Panc1 (cell line): ENCODE measurements at regions not wholly inside any gene's neighbourhood (a gene's known extent, or its start where the extent isn't known, plus 50 kb on each side); places are given as distances from the start of the nearest gene placed in this dataset.

Experiments
- ATAC-seq: fragments of 200-7000 bp; cut with Tn5 transposase; 2 replicates; pipeline ENCODE4 v1.9.1; 2020; ENCODE audit warnings: mild to moderate bottlenecking, moderate library complexity
- BruUV-seq: library from RNA; stranded (reverse); fragments of 400-500 nt; replicated peaks from 2 replicates; lab custom pipeline; 2021; lab: Mats Ljungman, UMichigan
- CTCF ChIA-PET: fragments of 300-600 bp; sonication (Branson Sonifier 250); formaldehyde crosslinking; loops from one replicate; lab custom pipeline; 2022; ENCODE audit warnings: antibody characterized with exemption; lab: Charles Lee
- POLR2A ChIA-PET: fragments of 300-600 bp; sonication (Branson Sonifier 250); formaldehyde crosslinking; loops from one replicate; lab custom pipeline; 2022; ENCODE audit warnings: antibody characterized with exemption; lab: Charles Lee
- DNase-seq: peaks from one replicate; pipeline ENCODE4 v3.0.0-alpha.2; 2010; ENCODE audit warnings: low read depth, low spot score
- H3K27ac ChIP-seq: 2 replicates; pipeline ENCODE4 v1.5.1; 2011; ENCODE audit warnings: mild to moderate bottlenecking, low read length, inconsistent platforms
- H3K27me3 ChIP-seq: fragments of 200-500 bp; sonication (Bioruptor generic); 2 replicates; pipeline ENCODE4 v1.6.0; 2014; ENCODE audit warnings: low read length, inconsistent platforms; ENCODE audit not compliant: control insufficient read depth, insufficient read depth
- H3K36me3 ChIP-seq: fragments of 200-500 bp; sonication (Bioruptor generic); 2 replicates; pipeline ENCODE4 v1.5.1; 2014; ENCODE audit warnings: inconsistent platforms, mild to moderate bottlenecking, low read length, moderate library complexity; ENCODE audit not compliant: control insufficient read depth, insufficient read depth
- H3K4me1 ChIP-seq: 2 replicates; pipeline ENCODE4 v1.5.1; 2011; ENCODE audit warnings: inconsistent platforms, mild to moderate bottlenecking, low read length, moderate library complexity; ENCODE audit not compliant: control insufficient read depth, insufficient read depth
- H3K4me3 ChIP-seq, 2 experiments: 2 replicates each; pipeline ENCODE4 v1.5.1; 2011 to 2012; ENCODE audit warnings: low read depth in 2 of 2, low read length in 2 of 2, mild to moderate bottlenecking in 2 of 2, inconsistent platforms in 1 of 2, moderate library complexity in 1 of 2
- H3K9me3 ChIP-seq: fragments of 200-500 bp; sonication (Bioruptor generic); 2 replicates; pipeline ENCODE4 v1.5.1; 2014; ENCODE audit warnings: low read depth, mild to moderate bottlenecking, inconsistent platforms, low read length, moderate library complexity; ENCODE audit not compliant: control insufficient read depth, insufficient read depth
- POLR2AphosphoS5 ChIP-seq: IDR thresholded peaks from 2 replicates; pipeline ENCODE4 v1.6.1; 2012; ENCODE audit warnings: mild to moderate bottlenecking, low read depth, low read length, moderate library complexity
- REST ChIP-seq, 2 experiments: IDR thresholded peaks; 2 replicates each; pipeline ENCODE4 v1.6.1; 2011 to 2012; ENCODE audit warnings: low read depth in 2 of 2, control low read depth in 1 of 2, low read length in 1 of 2, mild to moderate bottlenecking in 1 of 2, moderate library complexity in 1 of 2; ENCODE audit not compliant: insufficient read depth in 1 of 2
- SIN3A ChIP-seq: IDR thresholded peaks from 2 replicates; pipeline ENCODE4 v1.6.1; 2012; ENCODE audit warnings: low read depth, mild to moderate bottlenecking, low read length, moderate library complexity, borderline replicate concordance; ENCODE audit not compliant: insufficient read depth
- TCF7L2 ChIP-seq: IDR thresholded peaks from 2 replicates; pipeline ENCODE4 v1.6.1; 2011; ENCODE audit warnings: mild to moderate bottlenecking, low read depth, low read length, inconsistent platforms
- in situ Hi-C: cut with HindIII; loops from 2 replicates; pipeline ENCODE4 v1.10.0; 2016; ENCODE audit warnings: low sequenced_read_pairs, low pct_unique_long_range_greater_than_20kb
- intact Hi-C: fragments of 100-400 bp; cut with micrococcal nuclease; formaldehyde crosslinking; loops from one replicate; pipeline ENCODE4 v1.10.0; 2022; ENCODE audit not compliant: unreplicated experiment
- TF ChIP-seq, protein P1 (sequence below): fragments of 450-650 bp; IDR thresholded peaks from 2 replicates; pipeline ENCODE4 v1.5.1; 2017; ENCODE audit warnings: mild to moderate bottlenecking

DNA sequence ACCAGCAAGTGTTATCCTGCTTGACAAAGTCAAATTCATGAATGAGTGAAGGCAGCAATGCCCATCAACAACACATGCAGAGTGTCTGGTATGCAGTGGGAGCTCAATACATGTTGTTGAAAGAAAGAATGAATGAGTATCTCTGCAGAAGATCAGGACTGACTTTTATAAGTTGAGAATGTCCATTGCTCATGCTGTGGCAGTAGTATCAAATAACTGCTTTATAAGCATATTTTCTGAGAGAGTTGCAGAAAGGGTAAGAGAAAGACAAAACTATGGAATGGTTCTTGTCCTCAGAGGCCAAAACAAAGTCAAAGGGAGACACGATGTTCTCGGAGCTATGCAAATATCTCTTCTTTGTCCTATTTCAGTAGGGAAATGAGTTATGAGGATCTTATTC is 288.7 kb downstream of the LMX1A start:
- no peaks in the 10 kb centered on the region for H3K4me1 ChIP-seq
- ChIA-PET POLR2A (no interaction called here), CTCF (no interaction called here)
- BruUV-seq, result no TSS peak
- ATAC-seq (no peak), DNase-seq (no peak)
- TF ChIP-seq TCF7L2 (no peak), POLR2AphosphoS5 (no peak), REST (IDR thresholded peaks at IDR 0.05; ENCODE audit: insufficient read depth in 1 of 2, low read depth in 2 of 2, low read length in 1 of 2) (no peak), SIN3A (no peak)
- TF ChIP-seq, protein P1, sequence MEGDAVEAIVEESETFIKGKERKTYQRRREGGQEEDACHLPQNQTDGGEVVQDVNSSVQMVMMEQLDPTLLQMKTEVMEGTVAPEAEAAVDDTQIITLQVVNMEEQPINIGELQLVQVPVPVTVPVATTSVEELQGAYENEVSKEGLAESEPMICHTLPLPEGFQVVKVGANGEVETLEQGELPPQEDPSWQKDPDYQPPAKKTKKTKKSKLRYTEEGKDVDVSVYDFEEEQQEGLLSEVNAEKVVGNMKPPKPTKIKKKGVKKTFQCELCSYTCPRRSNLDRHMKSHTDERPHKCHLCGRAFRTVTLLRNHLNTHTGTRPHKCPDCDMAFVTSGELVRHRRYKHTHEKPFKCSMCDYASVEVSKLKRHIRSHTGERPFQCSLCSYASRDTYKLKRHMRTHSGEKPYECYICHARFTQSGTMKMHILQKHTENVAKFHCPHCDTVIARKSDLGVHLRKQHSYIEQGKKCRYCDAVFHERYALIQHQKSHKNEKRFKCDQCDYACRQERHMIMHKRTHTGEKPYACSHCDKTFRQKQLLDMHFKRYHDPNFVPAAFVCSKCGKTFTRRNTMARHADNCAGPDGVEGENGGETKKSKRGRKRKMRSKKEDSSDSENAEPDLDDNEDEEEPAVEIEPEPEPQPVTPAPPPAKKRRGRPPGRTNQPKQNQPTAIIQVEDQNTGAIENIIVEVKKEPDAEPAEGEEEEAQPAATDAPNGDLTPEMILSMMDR, result no peak
- in situ Hi-C loops, result no loop called here
- H3K4me3 ChIP-seq, result no peak overlapping the region
- H3K9me3 ChIP-seq, result no peaks in the 10 kb centered on the region
- no peaks in the 10 kb centered on the region; the same call in 1 of the 2 replicates for H3K27me3 ChIP-seq
- intact Hi-C loops, result no loop called here
- no peak overlapping the region for H3K27ac ChIP-seq
- no peaks in the 10 kb centered on the region for H3K36me3 ChIP-seq

DNA sequence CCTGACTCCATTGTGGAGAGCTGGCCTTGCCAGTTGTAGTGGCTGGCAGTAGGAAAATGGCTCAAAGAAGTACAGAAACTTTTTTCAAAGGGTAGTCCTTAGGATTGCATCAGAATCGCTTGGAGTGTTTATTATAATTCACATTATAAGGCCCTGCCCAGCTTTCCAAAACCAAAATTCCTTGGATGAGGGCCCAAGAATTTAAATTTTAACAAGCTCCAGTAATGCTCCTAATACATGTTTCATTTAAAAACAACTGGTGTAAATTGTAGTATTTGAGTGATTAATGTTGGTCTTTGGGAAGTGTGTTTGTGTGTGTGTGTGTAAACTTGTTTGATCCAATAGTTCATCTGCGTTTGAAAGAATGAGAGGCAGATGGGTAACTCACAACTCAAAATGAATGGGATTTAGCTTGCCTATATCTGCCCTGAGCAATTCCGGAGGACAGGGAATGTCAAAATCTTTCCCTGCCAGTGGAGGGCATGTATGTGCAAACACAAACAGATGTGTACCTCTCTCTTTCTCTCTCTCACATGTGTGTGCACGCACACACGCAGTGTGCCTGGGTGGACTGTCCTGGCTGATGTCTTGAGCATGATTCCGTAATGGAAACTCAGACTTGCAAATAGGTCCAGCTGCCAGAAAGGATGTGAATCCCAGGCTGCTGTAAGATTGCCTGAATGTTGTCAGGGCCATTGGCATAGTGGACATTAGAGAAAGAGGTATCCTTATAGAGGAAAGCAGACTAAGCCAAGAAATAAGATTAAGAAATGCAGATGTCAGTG is 293.1 kb downstream of the LMX1A start:
- DNase-seq, result no peak
- Histone ChIP-seq H3K27me3 (no peaks in the 10 kb centered on the region), H3K4me3 (no peak overlapping the region), H3K27ac (no peak overlapping the region), H3K4me1 (no peaks in the 10 kb centered on the region), H3K9me3 (no peaks in the 10 kb centered on the region), H3K36me3 (no peaks in the 10 kb centered on the region)
- intact Hi-C loops, result no loop called here
- TF ChIP-seq SIN3A (no peak), REST (IDR thresholded peaks at IDR 0.05; ENCODE audit: insufficient read depth in 1 of 2, low read depth in 2 of 2, low read length in 1 of 2) (no peak), TCF7L2 (no peak), POLR2AphosphoS5 (no peak)
- TF ChIP-seq, protein P1, result no peak
- in situ Hi-C loops, result no loop called here
- ChIA-PET CTCF (no interaction called here), POLR2A (no interaction called here)
- no peak for ATAC-seq
- BruUV-seq, result no TSS peak
